ENCODE measurements at regions not wholly inside any gene's neighbourhood (a gene's known extent, or its start where the extent isn't known, plus 50 kb on each side); places are given as distances from the start of the nearest gene placed in this dataset.

DNA sequence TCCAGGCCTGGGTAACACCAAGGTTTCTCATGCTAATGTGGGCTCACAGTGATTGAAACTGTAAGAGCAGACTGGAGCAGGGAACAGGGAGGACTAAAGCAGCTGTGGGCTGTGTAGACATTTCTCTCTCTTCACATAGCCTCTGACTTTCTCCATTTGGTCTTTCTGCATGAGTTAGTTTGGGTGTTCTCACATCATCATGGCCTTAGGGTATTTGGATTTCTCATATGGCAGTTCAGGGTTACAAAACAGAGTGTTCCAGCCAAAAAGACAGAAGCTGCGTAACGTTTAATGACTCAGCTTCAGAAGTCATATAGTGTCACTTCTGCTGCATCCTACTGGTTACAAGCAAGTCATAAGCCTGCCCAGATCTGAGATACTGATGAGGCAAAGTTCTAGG lies 52.0 kb upstream of the OSBPL8 start:
- DNase-seq (ENCODE audit: low read depth): no peak

DNA sequence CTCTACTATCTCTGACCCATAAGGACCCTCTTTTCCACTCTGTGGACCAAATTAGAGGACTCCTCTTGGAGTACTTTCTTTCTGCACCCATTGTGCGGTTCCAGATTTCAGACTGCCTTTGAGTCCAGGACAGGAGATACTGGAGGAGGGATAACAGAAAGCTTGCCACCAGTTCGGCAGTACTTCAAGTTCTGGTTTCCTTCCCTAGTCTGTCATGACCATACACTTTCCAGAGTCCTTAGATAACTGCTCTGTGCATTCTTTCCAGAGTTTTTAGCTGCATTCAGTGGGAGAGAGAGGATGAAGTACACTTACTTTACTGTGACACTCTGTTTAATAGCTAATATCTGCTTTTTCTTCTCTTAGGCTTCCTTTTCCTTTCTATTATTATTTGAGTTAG lies 54.8 kb upstream of the OSBPL8 start:
- DNase-seq (ENCODE audit: low read depth): no peak

DNA sequence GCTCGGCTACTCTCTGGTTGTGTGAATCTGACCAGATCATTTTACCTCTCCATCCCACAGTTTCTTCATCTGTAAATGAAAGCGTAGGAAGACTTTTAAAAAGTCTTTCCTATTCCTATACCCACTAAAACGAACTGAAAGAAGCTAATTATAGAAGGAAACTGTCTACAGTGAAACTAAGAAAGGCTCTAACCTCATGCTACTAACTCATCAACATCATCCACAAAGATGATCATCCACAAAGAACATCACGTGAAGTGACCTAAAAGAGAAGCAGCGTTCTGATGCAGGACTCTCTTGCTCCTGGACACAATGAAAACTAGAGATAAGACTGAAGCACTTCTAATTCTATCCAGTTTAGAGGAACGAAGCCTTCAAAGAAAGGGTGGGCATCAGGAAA lies 58.5 kb upstream of the OSBPL8 start:
- DNase-seq (ENCODE audit: low read depth): no peak

DNA sequence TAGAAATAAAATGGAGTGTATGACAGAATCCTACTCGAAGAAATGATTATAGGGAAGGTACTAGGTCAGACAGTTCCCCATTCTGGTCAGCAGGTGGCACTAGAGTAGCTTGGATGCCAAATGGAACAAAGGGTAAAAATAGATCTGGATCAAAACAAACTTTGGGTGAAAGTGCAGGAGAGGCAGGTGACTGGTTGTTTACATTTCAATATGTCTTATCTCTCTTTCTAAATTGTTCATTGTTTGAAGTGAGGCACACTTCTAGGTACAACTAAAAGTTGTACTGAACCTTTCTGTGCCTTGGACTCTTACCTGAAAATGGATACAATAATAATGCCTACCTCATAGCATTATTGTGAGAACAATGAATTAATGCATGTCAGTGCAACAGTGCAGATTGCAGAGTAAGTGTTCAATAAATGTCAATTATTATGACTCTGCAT lies 62.0 kb upstream of the OSBPL8 start:
- peak; percentile 55 for DNase-seq (ENCODE audit: low read depth)

DNA sequence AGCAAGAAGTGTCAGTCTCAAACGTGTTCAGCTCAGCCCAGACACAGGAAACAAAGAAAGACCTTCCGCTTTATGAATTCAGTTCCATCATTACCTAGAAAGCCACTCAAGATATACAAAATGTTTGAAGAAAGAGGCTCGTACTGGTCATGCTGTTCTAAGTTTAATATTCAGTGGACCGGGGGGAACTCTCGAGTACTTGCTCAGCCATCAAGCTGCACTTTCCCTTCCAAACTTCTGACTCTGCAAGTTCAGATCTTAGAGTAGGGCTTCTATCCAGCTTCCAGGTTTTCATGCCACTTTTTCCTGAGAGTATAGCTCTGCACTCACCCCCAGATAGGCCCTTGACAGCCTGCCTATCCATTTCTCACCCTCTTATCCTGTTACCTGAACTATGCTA lies 62.8 kb upstream of the OSBPL8 start:
- DNase-seq (ENCODE audit: low read depth): no peak

DNA sequence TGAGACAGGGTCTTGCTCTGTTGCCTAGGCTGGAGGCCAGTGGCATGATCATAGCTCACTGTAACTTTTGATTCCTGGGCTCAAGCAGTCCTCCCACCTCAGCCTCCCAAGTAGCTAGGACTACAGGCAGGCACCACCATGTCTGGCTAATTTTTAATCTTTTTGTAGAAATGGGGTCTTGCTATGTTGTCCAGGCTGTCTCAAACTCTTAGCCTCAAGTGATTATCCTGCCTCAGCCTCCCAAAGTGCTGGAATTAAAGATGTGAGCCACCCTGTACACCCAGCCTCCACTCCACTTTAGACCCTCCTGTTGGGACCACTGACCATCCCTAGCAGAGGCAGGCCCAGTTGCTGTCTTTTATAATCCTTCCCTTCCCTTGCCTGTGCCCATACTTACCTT lies 63.3 kb upstream of the OSBPL8 start:
- no peak for DNase-seq (ENCODE audit: low read depth)

DNA sequence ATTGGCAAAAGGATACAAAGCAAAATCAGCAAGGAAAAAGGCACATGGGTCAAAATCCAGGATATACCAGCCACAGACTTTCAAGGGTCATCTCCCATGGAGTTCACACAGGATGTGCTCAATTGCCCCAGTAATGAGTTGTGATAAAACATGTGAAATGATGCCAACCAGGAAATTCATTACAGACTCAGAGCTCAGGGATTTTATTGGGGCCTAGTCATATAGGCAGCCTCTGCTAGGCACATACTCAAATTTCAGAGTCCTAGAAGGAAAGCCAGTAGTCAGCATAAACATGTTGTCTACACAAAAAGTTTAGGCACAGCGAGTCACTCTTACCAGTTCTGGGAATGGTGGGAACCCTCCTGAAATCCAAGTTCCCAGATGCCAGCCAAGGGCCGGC lies 64.4 kb upstream of the OSBPL8 start:
- DNase-seq (ENCODE audit: low read depth): no peak

DNA sequence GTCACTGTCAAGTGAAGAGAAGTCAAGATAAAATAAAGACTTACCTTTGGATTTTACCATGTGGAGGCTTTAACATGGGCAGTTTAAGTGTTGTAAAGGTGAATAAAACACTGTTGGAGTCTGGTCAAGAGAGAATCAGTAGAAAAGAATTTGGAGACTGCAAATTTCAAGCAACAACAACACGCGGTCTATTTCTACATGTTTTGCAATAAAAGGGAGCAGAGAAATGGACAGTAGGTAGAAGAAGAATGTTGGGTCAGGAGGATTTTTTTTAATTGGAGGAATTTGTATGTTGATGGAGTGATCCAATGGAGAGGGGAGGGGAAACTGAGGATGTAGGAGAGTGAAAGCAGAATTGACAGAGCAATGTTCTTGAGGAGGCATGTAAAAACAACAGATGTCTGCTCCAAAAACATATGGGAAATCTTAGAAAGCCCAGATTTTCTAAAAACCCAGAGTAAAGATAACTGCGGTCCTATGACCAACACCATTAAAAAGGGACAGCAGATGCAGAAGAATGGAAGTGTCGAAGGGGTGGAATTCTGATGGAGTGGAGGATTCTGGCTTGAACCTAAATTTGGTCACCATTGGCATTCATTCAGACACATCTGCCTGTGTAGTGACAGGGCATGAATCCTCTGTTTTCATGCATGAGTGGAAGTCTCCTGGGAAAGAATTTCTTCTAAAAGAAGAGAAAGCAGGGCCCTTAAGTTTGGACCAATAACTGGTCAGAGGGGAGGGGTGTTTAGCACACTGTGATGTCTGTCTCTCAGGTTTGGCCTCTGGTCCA lies 68.0 kb upstream of the OSBPL8 start:
- DNase-seq (ENCODE audit: low read depth): no peak

DNA sequence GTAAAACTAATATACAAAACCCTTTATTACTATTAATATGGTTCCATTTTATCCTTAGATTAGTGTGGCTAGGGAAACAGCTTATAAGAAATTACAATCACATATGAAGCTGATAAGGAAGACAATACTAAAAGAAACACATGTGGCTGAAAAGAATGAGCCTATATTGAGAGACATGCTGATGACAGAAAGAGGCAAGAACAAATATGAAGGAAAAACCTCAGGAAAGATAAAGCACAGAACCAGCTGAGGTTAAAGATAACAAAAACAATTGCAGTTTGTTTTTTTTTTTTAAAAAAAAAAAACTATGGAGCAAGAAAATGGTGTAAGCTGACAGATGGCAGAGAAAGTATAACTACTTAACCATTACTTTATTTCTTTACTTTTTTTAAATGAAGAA lies 69.2 kb upstream of the OSBPL8 start:
- DNase-seq (ENCODE audit: low read depth): no peak

DNA sequence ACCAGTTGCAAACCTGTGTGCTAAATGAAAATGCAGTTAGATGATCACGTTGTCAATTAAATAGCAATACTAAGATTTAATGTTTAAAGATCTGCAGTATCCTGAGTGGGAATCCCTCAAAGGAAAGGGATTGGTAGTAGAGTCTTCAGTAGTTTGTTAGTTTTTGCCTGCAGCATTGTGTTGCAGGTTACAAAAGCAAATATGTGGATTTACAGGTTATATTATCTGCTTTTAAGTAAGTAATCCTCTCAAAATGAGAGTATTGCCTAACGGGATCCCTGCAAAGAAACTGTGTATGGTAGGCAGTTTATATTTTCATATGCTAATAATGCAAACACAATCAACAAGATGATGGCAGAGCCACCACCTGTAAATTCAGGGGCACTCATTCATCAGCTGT lies 72.2 kb upstream of the OSBPL8 start:
- no peak for DNase-seq (ENCODE audit: low read depth)

DNA sequence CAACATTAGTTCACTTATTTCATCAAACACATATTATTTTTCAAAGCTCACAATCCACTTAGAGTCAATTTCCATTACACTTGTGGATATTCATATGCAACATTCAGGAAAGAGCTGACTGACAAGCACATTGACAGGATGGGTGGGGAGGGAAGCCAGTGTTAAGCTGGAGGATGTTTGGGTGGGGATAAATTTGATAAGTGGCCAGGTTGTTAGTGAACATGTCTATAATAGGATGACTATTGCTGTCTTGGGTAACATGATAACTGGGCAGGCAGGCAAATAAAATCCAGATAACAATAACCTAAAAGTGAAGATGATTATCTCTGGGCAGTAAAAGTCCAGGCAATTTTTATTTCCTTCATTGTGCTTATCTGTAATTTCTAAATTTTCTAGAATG lies 73.8 kb upstream of the OSBPL8 start:
- DNase-seq (ENCODE audit: low read depth): no peak

DNA sequence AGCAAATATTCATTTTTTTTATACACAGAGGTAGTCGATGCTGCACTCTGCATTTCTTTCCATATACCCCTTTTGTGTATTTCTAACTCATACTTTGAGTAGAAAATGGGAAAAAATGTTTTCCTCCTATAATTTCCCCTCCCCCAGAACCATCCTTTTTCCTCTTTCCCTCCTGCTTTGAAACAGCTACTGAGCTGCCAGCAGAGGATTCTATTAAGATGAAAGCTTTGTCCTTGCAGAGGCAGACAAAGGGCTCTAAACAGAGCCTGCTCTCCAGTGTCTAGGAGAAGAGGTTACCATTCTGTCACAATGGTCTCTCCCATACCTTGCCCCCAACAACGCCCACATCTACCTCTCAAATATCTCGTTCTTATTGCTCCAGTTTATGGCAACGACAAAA lies 74.6 kb upstream of the OSBPL8 start:
- no peak for DNase-seq (ENCODE audit: low read depth)

DNA sequence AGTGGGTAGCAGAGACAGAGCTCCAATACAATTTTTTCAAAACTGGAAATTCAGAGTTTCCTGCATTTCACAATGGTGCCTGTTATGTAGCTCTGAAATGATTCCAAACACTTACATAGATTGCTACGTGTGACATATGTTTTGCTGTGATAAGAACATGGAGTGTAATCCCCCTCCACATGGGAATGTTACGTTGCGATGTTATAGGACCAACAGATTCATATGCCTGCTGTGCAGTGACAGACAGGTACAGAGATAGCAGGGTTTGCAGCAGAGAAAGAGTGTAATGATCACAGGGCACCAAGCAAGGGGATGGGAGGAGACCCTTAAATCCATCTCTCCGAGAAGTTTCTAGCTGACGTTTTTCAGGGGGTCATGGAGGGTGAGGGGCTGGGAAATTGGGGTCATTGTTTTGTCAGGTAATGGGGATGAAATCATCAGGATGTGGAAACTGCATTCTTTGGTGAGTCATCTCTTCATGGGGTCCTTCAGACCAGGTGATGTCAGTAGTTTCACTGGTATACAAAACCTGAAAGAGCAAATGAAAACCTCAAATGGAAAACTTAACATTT lies 76.6 kb upstream of the OSBPL8 start:
- no peak for DNase-seq (ENCODE audit: low read depth)

DNA sequence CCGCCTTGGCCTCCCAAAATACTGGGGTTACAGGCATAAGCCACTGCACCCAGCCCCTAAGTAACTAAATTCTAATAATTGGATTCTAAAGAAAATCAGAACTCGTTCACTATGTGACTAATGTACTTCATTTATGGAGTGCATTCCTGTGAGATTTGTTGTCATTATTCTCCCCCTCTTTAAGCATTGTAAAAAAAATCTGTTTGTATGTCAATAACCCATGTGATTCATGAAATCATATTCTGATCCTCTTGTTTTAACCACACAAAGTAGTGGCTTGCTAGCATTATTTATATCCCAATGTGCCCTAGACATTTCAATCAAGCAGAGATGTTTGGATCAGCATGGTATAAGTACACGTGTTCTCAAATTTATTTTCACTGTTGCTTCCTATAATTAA lies 78.2 kb upstream of the OSBPL8 start:
- no peak for DNase-seq (ENCODE audit: low read depth)

DNA sequence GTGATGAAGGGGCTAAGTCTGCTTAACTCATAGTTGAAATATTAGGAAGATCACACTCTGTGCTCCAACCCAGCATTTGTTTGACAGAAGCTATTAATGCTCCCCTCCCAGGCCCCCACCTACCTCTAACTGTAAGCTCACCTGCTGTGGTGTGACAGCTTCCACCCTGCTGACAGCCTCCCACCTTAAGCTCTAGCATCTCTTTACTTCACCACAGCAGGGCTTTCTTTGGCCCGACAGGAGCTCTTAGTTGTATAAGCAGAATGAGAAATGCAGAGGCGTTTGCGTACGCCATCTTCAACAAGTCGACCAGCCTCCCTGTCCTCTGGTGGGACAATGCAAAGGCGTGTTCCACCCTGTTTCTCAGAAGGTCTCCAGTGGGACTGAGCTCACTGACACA lies 80.1 kb upstream of the OSBPL8 start:
- DNase-seq (ENCODE audit: low read depth): no peak

DNA sequence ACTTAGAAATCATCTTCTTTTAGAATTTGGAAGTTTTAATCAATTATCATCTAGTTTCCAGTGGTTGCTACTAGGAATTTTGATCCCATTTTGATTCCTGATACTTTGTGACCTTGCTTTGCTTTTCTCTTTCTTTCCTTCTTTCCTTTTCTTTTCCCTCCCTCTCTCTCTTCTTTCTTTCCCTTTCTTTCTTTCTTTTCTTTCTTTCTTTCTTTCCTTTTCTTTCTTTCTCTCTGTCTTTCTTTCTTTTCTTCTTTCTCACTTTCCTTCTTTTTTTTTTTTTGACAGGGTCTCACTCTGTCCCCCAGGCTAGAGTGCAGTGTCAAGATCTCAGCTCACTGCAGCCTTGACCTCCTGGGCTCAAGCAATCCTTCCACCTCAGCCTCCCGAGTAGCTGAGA lies 81.5 kb upstream of the OSBPL8 start:
- DNase-seq (ENCODE audit: low read depth): no peak

DNA sequence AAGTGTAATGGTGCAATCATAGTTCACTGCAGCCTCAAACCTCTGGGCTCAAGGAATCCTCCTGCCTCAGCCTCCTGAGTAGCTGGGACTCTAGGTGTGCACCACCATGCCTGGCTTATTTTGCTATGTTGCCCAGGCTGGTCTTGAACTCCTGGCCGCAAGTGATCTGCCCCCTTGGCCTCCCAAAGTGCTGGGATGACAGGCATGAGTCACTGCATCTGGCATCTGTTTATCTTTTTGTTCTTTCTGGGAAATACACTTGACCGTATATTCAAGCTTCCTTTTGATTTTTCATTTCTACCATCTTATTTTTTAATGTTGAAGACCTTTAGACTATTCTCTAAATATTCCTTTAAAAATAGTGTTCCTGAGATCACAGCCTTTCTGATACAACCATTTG lies 82.4 kb upstream of the OSBPL8 start:
- no peak for DNase-seq (ENCODE audit: low read depth)

DNA sequence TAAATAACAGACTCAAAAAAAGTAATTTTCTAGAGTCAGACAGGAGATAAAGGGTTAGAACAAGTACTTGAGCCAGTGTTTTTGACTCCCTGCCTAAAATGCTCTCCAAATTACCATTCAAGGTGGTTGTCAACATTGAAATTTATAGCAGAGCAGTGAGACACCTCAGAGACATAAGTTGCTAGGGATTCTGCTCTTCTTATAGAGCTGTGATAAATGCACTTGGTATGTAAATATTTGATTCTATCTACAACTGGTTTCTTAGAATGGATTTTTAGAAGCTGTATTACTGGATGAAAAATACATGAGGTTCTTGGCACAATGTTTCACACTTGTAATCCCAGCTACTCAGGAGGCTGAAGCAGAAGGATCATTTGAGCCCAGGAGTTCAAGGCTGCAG lies 83.9 kb upstream of the OSBPL8 start:
- DNase-seq (ENCODE audit: low read depth): no peak

DNA sequence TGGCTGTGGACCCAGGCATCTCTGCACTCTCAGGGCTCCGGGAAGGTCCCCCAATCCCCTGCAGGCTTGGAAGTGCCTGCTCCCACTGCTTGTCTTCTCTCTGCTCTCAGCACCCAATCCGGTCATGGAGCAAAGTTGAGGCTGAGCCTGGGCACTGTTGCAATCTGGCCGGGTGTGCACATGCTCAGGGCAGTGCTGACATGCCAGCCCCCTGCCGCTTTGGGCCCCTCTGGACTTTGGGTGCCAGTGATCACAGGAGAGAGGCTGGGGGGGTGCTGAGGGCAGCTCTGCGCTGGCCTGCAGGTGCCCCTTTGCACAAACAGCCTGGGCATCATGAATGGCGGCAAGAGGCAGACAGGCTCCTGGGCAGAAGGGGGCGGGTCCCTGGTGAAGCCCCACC lies 85.4 kb upstream of the OSBPL8 start:
- no peak for DNase-seq (ENCODE audit: low read depth)

DNA sequence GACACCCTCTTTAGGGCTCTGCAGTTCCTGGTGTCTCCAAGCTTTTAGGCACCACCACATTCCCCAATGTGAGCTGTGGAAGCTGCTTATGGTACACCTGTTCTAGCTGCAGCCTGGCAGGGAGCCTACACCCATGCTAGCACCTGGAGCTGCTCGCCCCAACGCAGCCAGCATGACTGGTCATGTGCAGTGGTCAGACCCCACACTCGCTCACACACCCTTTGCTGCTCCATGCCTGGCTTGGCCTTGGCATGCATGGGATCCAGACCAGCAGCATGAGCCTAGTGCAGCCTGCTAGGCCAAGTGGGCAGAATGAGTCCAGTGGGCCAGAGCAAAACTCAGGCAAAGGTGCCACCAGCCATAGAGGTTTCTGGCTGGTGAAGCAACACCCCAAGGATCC lies 86.4 kb upstream of the OSBPL8 start:
- no peak for DNase-seq (ENCODE audit: low read depth)

DNA sequence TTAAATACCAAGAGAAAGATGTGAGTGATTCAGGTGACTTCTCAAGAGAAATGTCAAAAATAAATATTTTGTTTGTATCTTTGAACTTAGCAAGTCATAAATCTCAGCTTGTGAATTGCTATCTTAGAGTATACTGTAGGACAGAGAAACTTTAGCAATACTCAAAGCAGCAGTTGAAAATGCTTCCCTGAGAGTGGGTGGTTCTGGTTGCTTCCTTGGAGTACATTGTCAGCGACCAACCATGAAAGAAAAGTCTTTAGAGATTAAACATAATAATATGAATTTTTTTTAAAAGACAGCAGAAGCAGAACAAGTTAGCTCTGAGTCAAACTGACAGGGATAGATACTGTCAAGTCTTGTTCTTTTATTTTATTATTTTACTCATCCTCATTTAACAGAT lies 86.8 kb upstream of the OSBPL8 start:
- DNase-seq (ENCODE audit: low read depth): no peak

DNA sequence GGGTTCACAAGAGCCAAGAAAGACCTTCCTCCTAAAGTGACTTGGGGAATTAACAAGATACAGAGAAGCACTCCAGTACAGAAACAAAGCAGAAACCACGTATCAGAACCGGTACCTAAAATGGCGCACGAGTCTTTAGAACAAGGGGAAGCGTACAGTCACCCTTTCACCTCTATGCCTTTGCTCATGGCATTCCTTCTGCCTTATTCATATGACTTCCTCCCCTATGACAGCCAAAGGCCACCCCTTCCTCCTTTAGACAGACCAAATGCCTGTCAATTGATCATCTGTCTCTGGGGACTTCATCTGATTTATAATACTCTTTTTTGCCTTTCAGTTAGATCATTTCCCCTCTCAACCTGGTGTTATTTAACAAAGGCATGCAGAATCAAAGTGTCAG lies 89.5 kb upstream of the OSBPL8 start:
- no peak for DNase-seq (ENCODE audit: low read depth)

DNA sequence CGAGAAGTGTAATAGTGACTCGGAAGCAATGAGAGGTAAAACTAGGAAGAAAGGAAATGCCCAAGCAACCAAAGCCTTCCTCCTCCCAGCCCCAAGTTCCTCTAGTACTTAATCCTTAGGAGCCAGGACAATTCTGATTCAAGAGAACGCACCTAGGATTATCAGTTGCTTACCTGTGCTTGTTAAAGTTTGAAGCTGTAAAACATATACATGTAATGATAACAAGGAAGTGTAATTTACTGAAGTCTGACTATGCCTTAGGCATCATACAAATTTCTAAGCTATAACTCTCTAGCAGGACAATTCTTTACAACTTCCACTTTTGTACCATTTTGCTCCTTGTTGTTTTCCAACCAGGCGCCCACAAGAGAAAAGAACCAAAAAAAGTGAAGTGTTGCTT lies 92.8 kb upstream of the OSBPL8 start:
- DNase-seq (ENCODE audit: low read depth): no peak

DNA sequence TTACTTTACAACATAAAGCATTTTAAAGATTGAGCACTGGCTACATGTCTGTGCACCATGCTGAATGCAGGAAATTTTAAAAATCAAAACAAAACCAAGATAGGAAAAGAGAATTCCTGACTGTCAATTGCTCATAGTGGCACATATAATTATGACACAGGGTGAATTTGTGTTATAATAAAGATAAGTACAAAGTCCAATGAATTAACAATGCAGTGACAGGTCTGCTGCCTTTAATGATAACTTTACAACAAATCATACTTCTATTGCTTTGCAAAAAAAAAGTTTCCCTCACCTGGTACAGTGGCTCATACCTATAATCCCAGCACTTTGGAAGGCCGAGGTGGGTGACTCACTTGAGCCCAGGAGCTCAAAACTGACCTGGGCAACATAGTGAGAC lies 93.8 kb upstream of the OSBPL8 start:
- DNase-seq (ENCODE audit: low read depth): no peak
